HepG2 (cell line): ENCODE measurements at regions not wholly inside any gene's neighbourhood (a gene's known extent, or its start where the extent isn't known, plus 50 kb on each side); places are given as distances from the start of the nearest gene placed in this dataset.

Experiments
- ATAC-seq: fragments of 200-7000 bp; cut with Tn5 transposase; 3 replicates; pipeline ENCODE4 v1.9.1; 2020; ENCODE audit warnings: mild to moderate bottlenecking, moderate library complexity
- BruUV-seq: library from RNA; stranded (reverse); fragments of 400-500 nt; replicated peaks from 2 replicates; lab custom pipeline; 2021; lab: Mats Ljungman, UMichigan
- CTCF ChIA-PET: fragments of 300-600 bp; formaldehyde crosslinking; extraction: SDS; loops from one replicate; lab custom pipeline; 2021; ENCODE audit warnings: low total read pairs, inconsistent platforms, low intra/inter-chr PET ratio; lab: Yijun Ruan, JAX
- POLR2A ChIA-PET: fragments of 350-600 bp; sonication (Branson Sonifier 250); formaldehyde crosslinking; loops from one replicate; lab custom pipeline; 2020; ENCODE audit warnings: antibody characterized with exemption, inconsistent platforms; lab: Yijun Ruan, JAX
- DNase-seq: peaks from one replicate; pipeline ENCODE4 v3.0.0-alpha.2; 2015; ENCODE audit warnings: low spot score
- FAIRE-seq: peaks from 3 replicates; lab custom pipeline; 2011; peaks lifted over from hg19 to GRCh38; lab: Jason Lieb, UNC
- H2AFZ ChIP-seq: one replicate; pipeline ENCODE4 v1.6.1; 2011; ENCODE audit warnings: low read length, inconsistent platforms
- H3K27ac ChIP-seq: fragments of 300-600 bp; 3 replicates; pipeline ENCODE4 v1.8.0; 2011; ENCODE audit warnings: mixed run types, mild to moderate bottlenecking, mixed read lengths, low read length, inconsistent platforms; ENCODE audit not compliant: insufficient read depth; ENCODE audit errors: extremely low read length
- H3K27me3 ChIP-seq, 2 experiments: fragments of 200-600 bp in 1 of 2; 2 replicates in 1 of 2; 3 replicates in 1 of 2; pipeline versions ENCODE4 v1.6.0 to v1.8.0; 2011; ENCODE audit warnings: low read length in 2 of 2, mild to moderate bottlenecking in 2 of 2, moderate library complexity in 2 of 2, inconsistent platforms in 1 of 2; ENCODE audit not compliant: insufficient read depth in 2 of 2, control insufficient read depth in 1 of 2
- H3K36me3 ChIP-seq, 2 experiments: fragments of 200-600 bp in 1 of 2; replicated peaks in 1 of 2; 2 replicates in 1 of 2; 3 replicates in 1 of 2; pipeline versions ENCODE4 v1.5.1 to v1.8.0; 2011; ENCODE audit warnings: low read length in 2 of 2, inconsistent platforms in 1 of 2; ENCODE audit not compliant: insufficient read depth in 2 of 2, control insufficient read depth in 1 of 2
- H3K4me1 ChIP-seq: 2 replicates; pipeline ENCODE4 v1.5.1; 2012; ENCODE audit warnings: low read length, inconsistent platforms; ENCODE audit not compliant: insufficient read depth
- H3K4me2 ChIP-seq: 2 replicates; pipeline ENCODE4 v1.6.0; 2011; ENCODE audit warnings: low read depth, low read length, inconsistent platforms
- H3K4me3 ChIP-seq, 3 experiments: fragments of 200-600 bp in 1 of 3; sonication (generic), shearing (Covaris generic) in 1 of 3; replicated peaks in 1 of 3; 2 replicates each; pipeline ENCODE4 v1.5.1; 2011 to 2016; ENCODE audit warnings: low read length in 3 of 3, inconsistent platforms in 2 of 3, low read depth in 2 of 3, mild to moderate bottlenecking in 2 of 3, control low read depth in 1 of 3, mixed read lengths in 1 of 3; ENCODE audit not compliant: insufficient read depth in 1 of 3
- H3K79me2 ChIP-seq: one replicate; pipeline ENCODE4 v1.6.1; 2011; ENCODE audit warnings: low read length, inconsistent platforms; ENCODE audit not compliant: insufficient read depth
- H3K9ac ChIP-seq: 2 replicates; pipeline ENCODE4 v1.6.0; 2011; ENCODE audit warnings: mild to moderate bottlenecking, low read depth, low read length, inconsistent platforms; ENCODE audit not compliant: insufficient read depth
- H3K9me3 ChIP-seq: 2 replicates; pipeline ENCODE4 v1.5.1; 2012; ENCODE audit warnings: mild to moderate bottlenecking, low read length
- H4K20me1 ChIP-seq: 2 replicates; pipeline ENCODE4 v1.6.0; 2011; ENCODE audit warnings: inconsistent platforms, mild to moderate bottlenecking, low read length, moderate library complexity; ENCODE audit not compliant: insufficient read depth
- GTF2F1 ChIP-seq: fragments of 150-350 bp; IDR thresholded peaks from 2 replicates; pipeline ENCODE4 v1.6.1; 2014; ENCODE audit warnings: low read length
- UBTF ChIP-seq: sonication (generic); formaldehyde crosslinking; IDR thresholded peaks from 2 replicates; pipeline ENCODE4 v1.4.0; 2020; ENCODE audit warnings: mild to moderate bottlenecking, missing genetic modification reagents
- ZKSCAN1 ChIP-seq: fragments of 150-350 bp; IDR thresholded peaks from 2 replicates; pipeline ENCODE4 v1.6.1; 2014; ENCODE audit warnings: low read length
- ZNF10 ChIP-seq: sonication (generic); formaldehyde crosslinking; IDR thresholded peaks from 2 replicates; pipeline ENCODE4 v1.4.0; 2020; ENCODE audit warnings: mild to moderate bottlenecking, low read depth, missing genetic modification reagents, borderline replicate concordance
- ZNF230 ChIP-seq: sonication (generic); formaldehyde crosslinking; IDR thresholded peaks from 2 replicates; pipeline ENCODE4 v1.4.0; 2020; ENCODE audit warnings: mild to moderate bottlenecking, missing genetic modification reagents
- ZNF674 ChIP-seq: sonication (generic); formaldehyde crosslinking; IDR thresholded peaks from 2 replicates; pipeline ENCODE4 v1.5.0; 2020; ENCODE audit warnings: low read depth, mild to moderate bottlenecking, missing genetic modification reagents
- WGBS: methylation state at CpG from one replicate; pipeline ENCODE4 v1.1.6; 2017; ENCODE audit warnings: low lambda C conversion rate; 5-methylcytosine and 5-hydroxymethylcytosine counted together
- in situ Hi-C: cut with HindIII; loops from 2 replicates; pipeline ENCODE4 v1.10.0; 2017; ENCODE audit warnings: low pct_unique_long_range_greater_than_20kb; ENCODE audit not compliant: extremely low pct_ligation_motif_present
- intact Hi-C: fragments of 100-400 bp; cut with micrococcal nuclease; formaldehyde crosslinking; loops from one replicate; pipeline ENCODE4 v1.10.0; 2022; ENCODE audit not compliant: unreplicated experiment
- TF ChIP-seq, protein P1 (sequence below): sonication (generic); formaldehyde crosslinking; IDR thresholded peaks from 2 replicates; pipeline ENCODE4 v1.5.1; 2020; ENCODE audit warnings: missing genetic modification reagents, mild to moderate bottlenecking, borderline replicate concordance
- TF ChIP-seq, protein P2 (sequence below): IDR thresholded peaks from 2 replicates; pipeline ENCODE4 v1.6.1; 2016; ENCODE audit warnings: low read depth

DNA sequence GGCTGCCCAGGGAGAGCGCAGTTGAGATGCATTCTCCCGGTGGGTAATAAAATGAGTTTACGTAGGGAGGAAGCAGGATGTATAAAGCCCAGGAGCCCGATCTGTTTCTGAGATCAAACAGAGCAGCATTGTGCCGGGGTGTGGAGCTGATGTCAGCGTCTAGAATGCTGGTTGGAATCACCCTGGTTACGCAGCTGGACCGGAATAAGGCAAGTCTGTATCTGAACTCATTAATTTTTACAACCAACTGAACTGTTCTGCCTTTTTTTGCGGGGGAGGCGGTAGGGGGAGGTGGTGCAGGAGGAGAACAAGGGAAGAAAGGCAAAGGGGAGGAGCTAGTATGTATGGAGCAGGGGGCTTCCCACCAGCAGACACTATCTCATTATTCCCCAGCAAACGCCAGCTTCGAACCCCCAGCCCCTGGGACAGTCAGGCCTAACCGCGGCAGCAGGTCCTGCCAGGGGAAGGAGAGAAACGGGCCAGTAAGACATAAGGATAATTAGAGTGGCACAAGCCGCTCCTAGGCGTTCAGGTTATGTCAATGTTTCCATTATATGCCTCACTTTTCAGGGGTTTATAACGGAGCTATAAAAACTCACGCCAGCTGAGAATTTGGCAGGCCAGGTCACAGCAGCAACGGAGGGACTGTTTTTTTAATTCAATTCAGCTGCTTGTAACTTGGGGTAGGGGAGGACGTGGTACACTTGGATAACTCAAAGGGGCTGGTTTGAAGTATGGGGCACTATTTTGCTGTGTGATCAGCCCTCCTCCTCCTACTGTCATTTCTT lies 175.3 kb upstream of the HES1 start:
- H3K9me3 ChIP-seq, result no peaks in the 10 kb centered on the region
- H3K79me2 ChIP-seq, result no peaks in the 10 kb centered on the region
- H3K4me3 ChIP-seq, result no peak overlapping the region
- no peak overlapping the region for H3K9ac ChIP-seq
- POLR2A ChIA-PET, result no interaction called here
- H2AFZ ChIP-seq, result no peak overlapping the region
- no peak for TF ChIP-seq UBTF (CRISPR knock-in tag)
- TF ChIP-seq, protein P1, sequence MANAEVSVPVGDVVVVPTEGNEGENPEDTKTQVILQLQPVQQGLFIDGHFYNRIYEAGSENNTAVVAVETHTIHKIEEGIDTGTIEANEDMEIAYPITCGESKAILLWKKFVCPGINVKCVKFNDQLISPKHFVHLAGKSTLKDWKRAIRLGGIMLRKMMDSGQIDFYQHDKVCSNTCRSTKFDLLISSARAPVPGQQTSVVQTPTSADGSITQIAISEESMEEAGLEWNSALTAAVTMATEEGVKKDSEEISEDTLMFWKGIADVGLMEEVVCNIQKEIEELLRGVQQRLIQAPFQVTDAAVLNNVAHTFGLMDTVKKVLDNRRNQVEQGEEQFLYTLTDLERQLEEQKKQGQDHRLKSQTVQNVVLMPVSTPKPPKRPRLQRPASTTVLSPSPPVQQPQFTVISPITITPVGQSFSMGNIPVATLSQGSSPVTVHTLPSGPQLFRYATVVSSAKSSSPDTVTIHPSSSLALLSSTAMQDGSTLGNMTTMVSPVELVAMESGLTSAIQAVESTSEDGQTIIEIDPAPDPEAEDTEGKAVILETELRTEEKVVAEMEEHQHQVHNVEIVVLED (CRISPR knock-in tag), result no peak
- no peak for TF ChIP-seq ZNF674 (CRISPR knock-in tag)
- no peak for TF ChIP-seq ZKSCAN1
- TF ChIP-seq, protein P2, sequence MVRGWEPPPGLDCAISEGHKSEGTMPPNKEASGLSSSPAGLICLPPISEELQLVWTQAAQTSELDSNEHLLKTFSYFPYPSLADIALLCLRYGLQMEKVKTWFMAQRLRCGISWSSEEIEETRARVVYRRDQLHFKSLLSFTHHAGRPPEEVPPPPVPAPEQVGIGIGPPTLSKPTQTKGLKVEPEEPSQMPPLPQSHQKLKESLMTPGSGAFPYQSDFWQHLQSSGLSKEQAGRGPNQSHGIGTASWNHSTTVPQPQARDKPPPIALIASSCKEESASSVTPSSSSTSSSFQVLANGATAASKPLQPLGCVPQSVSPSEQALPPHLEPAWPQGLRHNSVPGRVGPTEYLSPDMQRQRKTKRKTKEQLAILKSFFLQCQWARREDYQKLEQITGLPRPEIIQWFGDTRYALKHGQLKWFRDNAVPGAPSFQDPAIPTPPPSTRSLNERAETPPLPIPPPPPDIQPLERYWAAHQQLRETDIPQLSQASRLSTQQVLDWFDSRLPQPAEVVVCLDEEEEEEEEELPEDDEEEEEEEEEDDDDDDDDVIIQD (CRISPR knock-in tag), result no peak
- TF ChIP-seq ZNF230 (CRISPR knock-in tag), result no peak
- TF ChIP-seq GTF2F1, result no peak
- no peak for TF ChIP-seq ZNF10 (CRISPR knock-in tag)
- ATAC-seq (no peak), DNase-seq (no peak), FAIRE-seq (no peak)
- CTCF ChIA-PET, result no interaction called here
- no peaks in the 10 kb centered on the region for H4K20me1 ChIP-seq
- in situ Hi-C loops (no loop called here), intact Hi-C loops (no loop called here)
- WGBS, result 62% methylated on average over 21 of the region's 21 CpGs
- H3K27ac ChIP-seq, result no peak overlapping the region
- no peaks in the 10 kb centered on the region for H3K36me3 ChIP-seq
- peaks cover 0 to 22% of the 10 kb centered on the region in 2 experiments; a peak in 3 of 5 replicates for H3K27me3 ChIP-seq
- no TSS peak for BruUV-seq
- no peak overlapping the region for H3K4me2 ChIP-seq
- no peaks in the 10 kb centered on the region for H3K4me1 ChIP-seq
